H1 (cell line): ENCODE measurements at regions not wholly inside any gene's neighbourhood (a gene's known extent, or its start where the extent isn't known, plus 50 kb on each side); places are given as distances from the start of the nearest gene placed in this dataset.
A peak's percentile ranks its signal among the peaks of the same experiment; 100 is the strongest.

Experiments used
- CTCF ChIA-PET: fragments of 300-600 bp; sonication (Branson Sonifier 250); formaldehyde crosslinking; loops from one replicate; lab custom pipeline; 2021; ENCODE audit not compliant: partially characterized antibody; lab: Charles Lee
- POLR2A ChIA-PET: fragments of 300-600 bp; sonication (Branson Sonifier 250); formaldehyde crosslinking; loops from one replicate; lab custom pipeline; 2021; ENCODE audit warnings: inconsistent platforms; ENCODE audit not compliant: partially characterized antibody; lab: Charles Lee
- DNase-seq, 2 experiments: peaks; one replicate each; pipeline versions ENCODE4 v3.0.0 to v3.0.0-alpha.2; 2010 to 2022; ENCODE audit warnings: low spot score in 2 of 2, low read depth in 1 of 2, mixed read lengths in 1 of 2
- FAIRE-seq: peaks from 2 replicates; lab custom pipeline; 2011; peaks lifted over from hg19 to GRCh38; lab: Jason Lieb, UNC
- H2AFZ ChIP-seq: 2 replicates; pipeline ENCODE4 v1.8.1; 2012; ENCODE audit warnings: low read length, inconsistent platforms
- H2AK5ac ChIP-seq: 2 replicates; pipeline ENCODE4 v1.6.1; 2013; ENCODE audit warnings: low read depth, low read length
- H2BK120ac ChIP-seq: replicated peaks from 2 replicates; pipeline ENCODE3; 2013; ENCODE audit warnings: low read depth, low read length, inconsistent platforms
- H2BK12ac ChIP-seq: 2 replicates; pipeline ENCODE4 v1.6.1; 2013; ENCODE audit warnings: low read depth, low read length
- H2BK15ac ChIP-seq: 2 replicates; pipeline ENCODE4 v1.6.1; 2013; ENCODE audit warnings: low read length
- H2BK20ac ChIP-seq: 2 replicates; pipeline ENCODE4 v1.6.1; 2013; ENCODE audit warnings: low read length
- H2BK5ac ChIP-seq: 2 replicates; pipeline ENCODE4 v1.6.1; 2013; ENCODE audit warnings: low read depth, low read length
- H3K14ac ChIP-seq: 2 replicates; pipeline ENCODE4 v1.6.1; 2013; ENCODE audit warnings: inconsistent platforms; ENCODE audit not compliant: insufficient read length
- H3K18ac ChIP-seq: 2 replicates; pipeline ENCODE4 v1.6.1; 2013; ENCODE audit warnings: low read length; ENCODE audit errors: extremely low read depth
- H3K23ac ChIP-seq: 2 replicates; pipeline ENCODE4 v1.6.1; 2013; ENCODE audit warnings: inconsistent platforms; ENCODE audit not compliant: insufficient read length
- H3K23me2 ChIP-seq: 2 replicates; pipeline ENCODE4 v1.6.1; 2013; ENCODE audit warnings: low read depth, low read length
- H3K27ac ChIP-seq: 2 replicates; pipeline ENCODE4 v1.6.1; 2011; ENCODE audit warnings: low read depth, low read length, inconsistent platforms
- H3K27me3 ChIP-seq, 4 experiments: replicated peaks in 1 of 4; 1 replicate in 1 of 4; 2 replicates in 3 of 4; pipeline versions ENCODE4 v1.6.1 to v1.8.1; 2011 to 2013; ENCODE audit warnings: low read length in 3 of 4, mild to moderate bottlenecking in 3 of 4, inconsistent platforms in 2 of 4, mixed read lengths in 2 of 4, moderate library complexity in 1 of 4; ENCODE audit not compliant: control insufficient read depth in 3 of 4, insufficient read depth in 3 of 4; ENCODE audit errors: extremely low read depth in 1 of 4
- H3K36me3 ChIP-seq, 4 experiments: 2 replicates each; pipeline versions ENCODE4 v1.6.1 to v1.8.1; 2011 to 2013; ENCODE audit warnings: mild to moderate bottlenecking in 4 of 4, low read length in 3 of 4, moderate library complexity in 2 of 4, control low read depth in 1 of 4, inconsistent platforms in 1 of 4; ENCODE audit not compliant: insufficient read depth in 4 of 4, control insufficient read depth in 2 of 4
- H3K4ac ChIP-seq: replicated peaks from 2 replicates; pipeline ENCODE3; 2013; ENCODE audit warnings: low read length, low read depth, mixed read lengths, inconsistent platforms; ENCODE audit not compliant: insufficient read length
- H3K4me1 ChIP-seq, 4 experiments: replicated peaks in 1 of 4; 1 replicate in 1 of 4; 2 replicates in 3 of 4; pipeline versions ENCODE4 v1.6.1 to v1.8.1; 2011 to 2013; ENCODE audit warnings: low read length in 3 of 4, inconsistent platforms in 2 of 4, mixed read lengths in 1 of 4; ENCODE audit not compliant: insufficient read depth in 4 of 4, control insufficient read depth in 3 of 4
- H3K4me2 ChIP-seq, 2 experiments: 2 replicates each; pipeline versions ENCODE4 v1.6.1 to v1.8.1; 2011 to 2013; ENCODE audit warnings: low read depth in 2 of 2, low read length in 2 of 2, control low read depth in 1 of 2, inconsistent platforms in 1 of 2, mild to moderate bottlenecking in 1 of 2; ENCODE audit not compliant: insufficient read depth in 1 of 2
- H3K4me3 ChIP-seq, 4 experiments: fragments of 200-600, 300-600 bp in 1 of 4; sonication (generic), shearing (Covaris generic), sonication (Bioruptor Twin) in 1 of 4; 2 replicates each; pipeline versions ENCODE4 v1.5.1 to v1.8.1; 2011 to 2016; ENCODE audit warnings: low read length in 4 of 4, low read depth in 3 of 4, control low read depth in 2 of 4, inconsistent platforms in 2 of 4, mild to moderate bottlenecking in 2 of 4, mixed read lengths in 1 of 4, moderate library complexity in 1 of 4; ENCODE audit not compliant: insufficient read depth in 2 of 4; ENCODE audit errors: extremely low read depth in 1 of 4
- H3K56ac ChIP-seq: replicated peaks from 2 replicates; pipeline ENCODE3; 2013; ENCODE audit warnings: low read depth, mild to moderate bottlenecking, mixed read lengths, low read length, inconsistent platforms; ENCODE audit not compliant: insufficient read length
- H3K79me1 ChIP-seq: 2 replicates; pipeline ENCODE4 v1.6.1; 2013; ENCODE audit warnings: low read depth, low read length, control low read depth
- H3K79me2 ChIP-seq, 2 experiments: 2 replicates each; pipeline versions ENCODE4 v1.6.1 to v1.8.1; 2012 to 2013; ENCODE audit warnings: low read length in 2 of 2, mild to moderate bottlenecking in 2 of 2, inconsistent platforms in 1 of 2; ENCODE audit not compliant: insufficient read depth in 2 of 2, control insufficient read depth in 1 of 2
- H3K9ac ChIP-seq, 4 experiments: replicated peaks in 1 of 4; 1 replicate in 1 of 4; 2 replicates in 3 of 4; pipeline versions ENCODE4 v1.6.1 to v1.8.1; 2011 to 2013; ENCODE audit warnings: low read depth in 3 of 4, low read length in 3 of 4, control low read depth in 2 of 4, mild to moderate bottlenecking in 2 of 4, moderate library complexity in 2 of 4, inconsistent platforms in 1 of 4; ENCODE audit errors: extremely low read depth in 1 of 4
- H3K9me3 ChIP-seq, 2 experiments: 2 replicates each; pipeline versions ENCODE4 v1.6.1 to v1.8.1; 2012 to 2013; ENCODE audit warnings: mild to moderate bottlenecking in 2 of 2, moderate library complexity in 2 of 2, control low read depth in 1 of 2, inconsistent platforms in 1 of 2, low read depth in 1 of 2, low read length in 1 of 2, mixed read lengths in 1 of 2; ENCODE audit not compliant: insufficient read depth in 2 of 2
- H4K20me1 ChIP-seq, 2 experiments: replicated peaks in 1 of 2; 2 replicates each; pipeline versions ENCODE3 to v1.8.1; 2011 to 2013; ENCODE audit warnings: inconsistent platforms in 2 of 2, low read length in 2 of 2, mild to moderate bottlenecking in 1 of 2; ENCODE audit not compliant: insufficient read depth in 2 of 2, control insufficient read depth in 1 of 2
- H4K5ac ChIP-seq: 2 replicates; pipeline ENCODE4 v1.6.1; 2013; ENCODE audit warnings: low read length, low read depth, mixed read lengths, inconsistent platforms; ENCODE audit not compliant: insufficient read length
- H4K8ac ChIP-seq: 2 replicates; pipeline ENCODE4 v1.8.0; 2013; ENCODE audit warnings: mild to moderate bottlenecking, moderate library complexity, low read length, inconsistent platforms; ENCODE audit not compliant: insufficient read depth; ENCODE audit errors: extremely low read depth
- H4K91ac ChIP-seq: replicated peaks from 2 replicates; pipeline ENCODE3; 2013; ENCODE audit warnings: low read length, mixed read lengths, inconsistent platforms; ENCODE audit not compliant: insufficient read length
- EZH2 ChIP-seq: fragments of 200-600 bp; sonication (generic); IDR thresholded peaks from 2 replicates; pipeline ENCODE4 v1.7.1; 2012; ENCODE audit warnings: low read depth, mild to moderate bottlenecking, moderate library complexity, low read length, inconsistent platforms; ENCODE audit not compliant: severe bottlenecking
- PHF8 ChIP-seq: fragments of 200-600 bp; sonication (generic); conservative IDR thresholded peaks from 2 replicates; pipeline ENCODE4 v1.7.1; 2012; ENCODE audit warnings: low read depth, mild to moderate bottlenecking, inconsistent platforms, low read length, moderate library complexity
- WGBS, 2 experiments: shearing (Covaris generic) in 1 of 2; methylation state at CpG; one replicate each; pipeline versions ENCODE4 v1.1.6 to v1.1.7; 2013 to 2015; ENCODE audit warnings: low lambda C conversion rate in 2 of 2, mixed read lengths in 2 of 2, inconsistent platforms in 1 of 2, low coverage in 1 of 2, missing lambda C conversion rate in 1 of 2; ENCODE audit not compliant: insufficient replicate concordance in 2 of 2, insufficient coverage in 1 of 2, insufficient read length in 1 of 2; ENCODE audit errors: extremely low coverage in 1 of 2, missing lambda C conversion rate in 1 of 2; 5-methylcytosine and 5-hydroxymethylcytosine counted together

DNA sequence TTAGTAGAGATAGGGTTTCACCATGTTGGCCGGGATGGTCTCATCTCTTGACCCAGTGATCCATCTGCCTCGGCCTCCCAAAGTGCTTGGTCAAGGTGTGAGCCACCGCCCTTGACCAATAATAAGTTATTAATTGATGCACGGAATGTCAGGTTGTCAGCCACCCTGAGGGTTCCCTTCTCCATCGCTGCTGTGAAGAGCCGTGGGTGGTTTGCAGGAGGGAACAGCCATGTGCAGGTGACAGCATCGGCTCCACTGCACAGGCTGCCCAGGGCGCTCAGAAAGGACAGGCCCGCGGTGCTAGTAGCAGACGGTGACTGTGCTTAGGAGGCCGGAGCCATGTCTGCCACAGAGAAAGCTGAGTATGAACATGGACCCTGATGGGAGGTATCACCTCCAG, 814.0 kb downstream of the BRD1 start:
- FAIRE-seq: no peak
- POLR2A ChIA-PET: no interaction called here
- TF ChIP-seq EZH2 (no peak), PHF8 (no peak)

More for the DNA sequence above, 814.0 kb downstream of the BRD1 start:
- H3K79me1 ChIP-seq: no peaks in the 10 kb centered on the region
- H3K4me3 ChIP-seq: no peak overlapping the region
- no peak overlapping the region for H2AK5ac ChIP-seq
- no peak overlapping the region for H3K56ac ChIP-seq
- no peaks in the 10 kb centered on the region for H3K36me3 ChIP-seq
- no peaks in the 10 kb centered on the region; a peak in 1 of 7 replicates for H3K4me1 ChIP-seq
- no peak overlapping the region for H4K91ac ChIP-seq
- no peak overlapping the region for H2BK20ac ChIP-seq
- H3K4me2 ChIP-seq: no peak overlapping the region
- H3K18ac ChIP-seq: no peak overlapping the region
- H3K23ac ChIP-seq: no peak overlapping the region
- 92% methylated on average over 12 of the region's 12 CpGs; no CpG with 5 or more reads in 1 of the 2 experiments for WGBS, 2 experiments
- CTCF ChIA-PET: no interaction called here
- DNase-seq: peak in 1 of 2 experiments; percentile 23
- H3K9ac ChIP-seq: no peak overlapping the region
- no peak overlapping the region for H2BK12ac ChIP-seq
- H4K20me1 ChIP-seq: no peaks in the 10 kb centered on the region
- H3K9me3 ChIP-seq: no peaks in the 10 kb centered on the region
- H2AFZ ChIP-seq: no peak overlapping the region
- H2BK120ac ChIP-seq: no peak overlapping the region
- H2BK5ac ChIP-seq: no peak overlapping the region
- H4K5ac ChIP-seq: no peak overlapping the region
- no peak overlapping the region for H3K4ac ChIP-seq
- H3K14ac ChIP-seq: no peak overlapping the region
- peaks cover 0 to 4% (median 0%) of the 10 kb centered on the region in 4 experiments; a peak in 1 of 7 replicates for H3K27me3 ChIP-seq
- H4K8ac ChIP-seq: no peak overlapping the region
- no peaks in the 10 kb centered on the region for H3K79me2 ChIP-seq
- H3K27ac ChIP-seq: no peak overlapping the region
- no peak overlapping the region for H2BK15ac ChIP-seq
- no peaks in the 10 kb centered on the region for H3K23me2 ChIP-seq
